Brain microvascular endothelial cell (primary cell): ENCODE measurements at regions not wholly inside any gene's neighbourhood (a gene's known extent, or its start where the extent isn't known, plus 50 kb on each side); places are given as distances from the start of the nearest gene placed in this dataset.
"Not testable (repeated sequence)": the region's sequence is repeated elsewhere in the genome, so short reads cannot be mapped to it uniquely, and the experiment has no call there.

Experiments used
- DNase-seq: peaks from one replicate; pipeline ENCODE4 v3.0.0-alpha.2; 2020
- H3K27ac ChIP-seq: fragments of 250-450 bp; sonication (Bioruptor Pico); 2 replicates; pipeline ENCODE4 v1.5.1; 2020; ENCODE audit warnings: mild to moderate bottlenecking, moderate library complexity
- H3K27me3 ChIP-seq: fragments of 250-450 bp; sonication (Bioruptor Pico); replicated peaks from 2 replicates; pipeline ENCODE4 v1.5.1; 2020; ENCODE audit warnings: mild to moderate bottlenecking
- H3K36me3 ChIP-seq: fragments of 250-450 bp; sonication (Bioruptor Pico); replicated peaks from 2 replicates; pipeline ENCODE4 v1.5.1; 2020; ENCODE audit warnings: mild to moderate bottlenecking
- H3K4me3 ChIP-seq: 2 replicates; pipeline ENCODE4 v1.5.1; 2011; ENCODE audit warnings: low read depth, mild to moderate bottlenecking, control low read depth, low read length, moderate library complexity
- in situ Hi-C: cut with HindIII; loops from 2 replicates; pipeline ENCODE4 v1.10.0; 2017; ENCODE audit warnings: low sequenced_read_pairs, low pct_ligation_motif_present
- TF ChIP-seq, protein P1 (sequence below): IDR thresholded peaks from 2 replicates; pipeline ENCODE4 v1.5.1; 2011; ENCODE audit warnings: low read depth, mild to moderate bottlenecking, moderate library complexity, low read length, control low read depth, inconsistent platforms; ENCODE audit errors: missing control alignments

DNA sequence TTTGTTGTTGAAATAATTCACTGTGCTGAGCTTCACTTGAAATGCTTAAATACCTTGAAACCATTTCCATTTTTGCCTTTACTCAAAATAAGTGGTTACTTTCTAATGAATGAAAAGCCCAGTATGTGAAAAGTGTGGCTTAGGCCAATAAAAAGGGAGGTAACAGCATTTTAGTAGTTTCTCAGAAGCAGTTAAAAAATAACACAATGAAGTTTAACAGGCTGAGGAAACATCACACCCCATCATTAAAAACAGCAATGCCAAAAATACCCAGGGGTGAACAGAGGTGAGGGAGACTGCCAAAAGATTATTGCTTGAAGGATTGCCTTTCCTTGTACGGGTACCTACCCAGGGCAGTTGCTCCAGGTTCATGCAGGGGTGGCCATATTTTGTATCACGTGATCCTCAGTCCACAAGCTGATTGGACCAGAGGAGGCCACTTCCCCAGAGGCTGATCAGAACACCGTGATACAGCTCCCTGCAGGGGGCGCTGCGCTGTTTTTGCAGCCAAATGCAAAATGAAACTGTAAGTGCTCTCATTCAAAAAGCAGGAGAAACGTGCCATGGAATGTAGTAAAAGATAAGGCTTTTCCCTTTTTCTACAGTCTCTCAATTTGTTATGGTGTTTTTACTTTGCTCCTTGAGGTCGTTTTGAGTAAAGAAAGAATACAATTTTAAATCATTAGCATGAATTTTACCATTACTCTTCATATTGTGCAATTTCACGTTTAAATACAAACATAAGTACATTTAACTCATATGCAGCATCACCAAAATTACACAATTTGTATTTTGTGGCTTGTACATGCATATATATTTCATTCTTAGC lies 70.2 kb upstream of the SH3BP4 start:
- peak; percentile 91 for DNase-seq
- no peaks in the 10 kb centered on the region for H3K27me3 ChIP-seq
- no peak overlapping the region for H3K4me3 ChIP-seq
- in situ Hi-C loops = no loop called here
- TF ChIP-seq, protein P1, sequence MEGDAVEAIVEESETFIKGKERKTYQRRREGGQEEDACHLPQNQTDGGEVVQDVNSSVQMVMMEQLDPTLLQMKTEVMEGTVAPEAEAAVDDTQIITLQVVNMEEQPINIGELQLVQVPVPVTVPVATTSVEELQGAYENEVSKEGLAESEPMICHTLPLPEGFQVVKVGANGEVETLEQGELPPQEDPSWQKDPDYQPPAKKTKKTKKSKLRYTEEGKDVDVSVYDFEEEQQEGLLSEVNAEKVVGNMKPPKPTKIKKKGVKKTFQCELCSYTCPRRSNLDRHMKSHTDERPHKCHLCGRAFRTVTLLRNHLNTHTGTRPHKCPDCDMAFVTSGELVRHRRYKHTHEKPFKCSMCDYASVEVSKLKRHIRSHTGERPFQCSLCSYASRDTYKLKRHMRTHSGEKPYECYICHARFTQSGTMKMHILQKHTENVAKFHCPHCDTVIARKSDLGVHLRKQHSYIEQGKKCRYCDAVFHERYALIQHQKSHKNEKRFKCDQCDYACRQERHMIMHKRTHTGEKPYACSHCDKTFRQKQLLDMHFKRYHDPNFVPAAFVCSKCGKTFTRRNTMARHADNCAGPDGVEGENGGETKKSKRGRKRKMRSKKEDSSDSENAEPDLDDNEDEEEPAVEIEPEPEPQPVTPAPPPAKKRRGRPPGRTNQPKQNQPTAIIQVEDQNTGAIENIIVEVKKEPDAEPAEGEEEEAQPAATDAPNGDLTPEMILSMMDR = peak; percentile 92
- H3K36me3 ChIP-seq = no peaks in the 10 kb centered on the region
- peak overlapping the region; percentile 85 for H3K27ac ChIP-seq

DNA sequence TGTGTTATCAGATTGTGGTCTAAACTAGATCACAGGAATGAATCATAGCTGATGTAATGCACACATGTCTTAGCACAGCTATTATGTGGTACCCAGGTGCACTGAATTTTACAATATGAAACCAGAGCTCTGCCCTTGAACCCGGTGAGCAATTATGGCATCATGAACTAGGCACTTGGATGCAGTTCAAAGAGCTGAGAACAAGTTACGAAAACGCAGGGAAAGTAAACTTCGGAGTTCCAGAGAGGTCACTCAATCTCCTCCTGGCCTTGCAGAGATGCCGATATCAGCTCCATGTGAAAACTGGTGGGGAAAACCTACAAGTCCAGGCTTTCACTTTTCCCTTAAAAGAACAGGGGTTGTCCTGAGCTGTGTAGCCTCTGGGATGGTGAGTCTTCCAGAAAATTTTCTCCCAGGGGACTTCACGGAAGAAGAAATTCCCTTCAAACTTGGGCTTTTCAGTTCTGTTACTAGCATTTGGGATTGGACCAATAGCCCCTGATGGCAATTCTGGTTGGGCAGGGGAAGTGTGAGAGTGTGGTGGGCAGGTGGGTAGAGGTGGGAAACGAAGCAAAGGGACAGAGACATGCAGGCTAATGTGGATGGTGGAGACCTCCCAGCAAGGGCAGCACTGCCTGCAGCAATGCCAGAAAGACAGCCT lies 71.1 kb upstream of the SH3BP4 start:
- DNase-seq = peak; percentile 86
- H3K27ac ChIP-seq = peak overlapping the region; percentile 85
- no peak overlapping the region for H3K4me3 ChIP-seq
- in situ Hi-C loops = no loop called here
- no peaks in the 10 kb centered on the region for H3K36me3 ChIP-seq
- H3K27me3 ChIP-seq = no peaks in the 10 kb centered on the region
- TF ChIP-seq, protein P1 = no peak

DNA sequence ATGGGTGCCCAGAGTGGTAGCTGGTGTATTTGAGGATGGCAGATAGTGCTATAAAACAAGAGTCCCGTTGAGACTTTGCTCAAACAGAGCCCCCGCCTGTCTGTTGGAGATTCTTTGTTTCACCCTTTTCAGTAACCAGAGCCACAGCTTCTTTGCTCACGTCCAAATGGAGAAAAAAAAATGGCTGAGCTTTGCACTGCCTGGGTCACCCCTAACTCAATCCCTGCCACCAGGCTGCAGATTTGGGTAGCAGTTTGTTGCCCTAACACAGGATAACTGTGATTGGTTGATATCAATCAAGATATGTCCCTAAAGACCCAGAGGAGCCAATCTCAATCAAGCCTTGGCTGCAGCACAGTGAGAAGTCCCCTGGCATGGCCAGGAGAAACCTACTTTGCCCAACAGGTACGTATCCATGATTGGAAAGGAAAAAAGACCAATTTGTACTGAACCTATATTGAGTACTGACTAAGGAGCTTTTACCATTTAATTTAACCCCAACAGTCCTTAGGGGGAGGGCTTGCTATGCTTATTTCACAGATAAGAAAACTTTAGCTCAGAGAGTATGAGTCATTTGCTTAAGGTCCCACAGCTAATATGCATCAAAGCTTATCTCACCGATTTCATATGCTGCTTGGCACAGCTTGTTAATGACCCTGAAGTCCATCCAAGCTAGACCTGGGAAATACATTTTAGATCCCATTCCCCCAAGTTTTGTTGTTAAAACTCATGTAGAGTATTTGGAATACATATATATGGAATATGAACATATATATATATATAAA lies 72.0 kb upstream of the SH3BP4 start:
- peak; percentile 74 for DNase-seq
- Histone ChIP-seq H3K27me3 (no peaks in the 10 kb centered on the region), H3K4me3 (no peak overlapping the region), H3K27ac (peak overlapping the region; percentile 85), H3K36me3 (no peaks in the 10 kb centered on the region)
- in situ Hi-C loops = no loop called here
- TF ChIP-seq, protein P1 = no peak

DNA sequence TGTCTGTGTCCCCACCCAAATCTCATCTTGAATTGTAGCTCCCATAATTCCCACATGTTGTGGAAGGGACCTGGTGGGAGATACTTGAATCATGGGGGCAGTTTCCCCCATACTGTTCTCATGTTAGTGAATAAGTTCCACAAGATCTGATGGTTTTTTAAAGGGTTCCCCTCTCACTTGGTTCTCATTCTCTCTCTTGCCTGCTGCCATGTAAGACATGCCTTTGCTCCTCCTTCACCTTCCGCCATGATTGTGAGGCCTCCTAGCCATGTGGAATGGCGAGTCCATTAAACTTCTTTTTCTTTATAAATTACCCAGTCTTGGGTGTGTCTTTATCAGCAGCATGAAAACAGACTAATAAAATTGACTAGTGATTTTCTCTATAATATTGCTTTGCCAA lies 75.2 kb upstream of the SH3BP4 start:
- H3K27me3 ChIP-seq, DNase-seq, in situ Hi-C loops, H3K36me3 ChIP-seq, H3K4me3 ChIP-seq, H3K27ac ChIP-seq: not testable (repeated sequence)

DNA sequence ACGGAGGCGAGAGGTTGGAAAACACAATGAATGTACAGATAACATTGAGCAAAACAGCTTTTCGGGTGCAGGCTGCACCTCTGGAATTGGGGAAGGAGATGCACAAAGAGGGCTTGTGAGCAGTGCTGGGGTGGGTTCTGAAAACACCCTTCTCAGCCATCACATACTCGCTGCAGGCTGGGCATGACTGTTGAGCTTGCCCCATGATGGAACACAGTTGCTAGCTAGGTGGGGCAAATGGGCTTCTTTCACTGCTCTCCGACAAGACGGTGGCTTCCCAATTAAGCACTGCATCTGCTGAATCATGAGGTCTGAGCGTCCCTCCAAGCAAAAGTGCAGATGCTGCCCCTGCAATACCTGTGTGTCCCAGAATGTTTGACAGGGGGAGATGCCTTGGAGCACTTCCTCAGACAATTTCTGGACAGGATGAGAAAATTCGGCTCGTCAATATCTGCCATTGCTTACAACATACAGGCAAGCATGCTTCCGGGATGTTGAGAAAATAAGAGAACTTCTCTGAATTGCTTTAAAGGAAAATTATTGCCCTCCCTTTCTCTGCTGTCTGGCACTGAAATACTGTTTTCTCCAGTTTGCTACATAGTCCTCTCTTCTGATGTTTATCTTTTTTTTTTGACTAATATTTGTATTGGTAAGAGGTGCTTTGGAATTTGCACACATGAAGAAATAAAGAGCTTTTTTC lies 77.3 kb upstream of the SH3BP4 start:
- Histone ChIP-seq H3K4me3 (no peak overlapping the region), H3K27me3 (no peaks in the 10 kb centered on the region), H3K27ac (no peak overlapping the region), H3K36me3 (no peaks in the 10 kb centered on the region)
- no peak for DNase-seq
- in situ Hi-C loops = no loop called here
- TF ChIP-seq, protein P1 = no peak
